Esophagus (tissue), 2 donors: ENCODE measurements at regions not wholly inside any gene's neighbourhood (a gene's known extent, or its start where the extent isn't known, plus 50 kb on each side); places are given as distances from the start of the nearest gene placed in this dataset.
"Not testable (repeated sequence)": the region's sequence is repeated elsewhere in the genome, so short reads cannot be mapped to it uniquely, and the experiment has no call there.

Experiments used
- H3K27ac ChIP-seq, 2 donors: one replicate each; pipeline ENCODE4 v1.5.1; 2013; ENCODE audit warnings: low read depth in 2 of 2, mild to moderate bottlenecking in 2 of 2, inconsistent platforms in 1 of 2, low read length in 1 of 2, moderate library complexity in 1 of 2
- H3K27me3 ChIP-seq, 2 donors: one replicate each; pipeline ENCODE4 v1.6.1; 2013; ENCODE audit warnings: low read length in 2 of 2, control low read depth in 1 of 2, mild to moderate bottlenecking in 1 of 2; ENCODE audit not compliant: insufficient read depth in 2 of 2, control insufficient read depth in 1 of 2
- H3K36me3 ChIP-seq, 2 donors: one replicate each; pipeline ENCODE4 v1.6.1; 2013; ENCODE audit warnings: low read length in 1 of 2; ENCODE audit not compliant: control insufficient read depth in 2 of 2, insufficient read depth in 2 of 2
- H3K4me1 ChIP-seq, 2 donors: one replicate each; pipeline ENCODE4 v1.6.1; 2013; ENCODE audit warnings: low read length in 1 of 2; ENCODE audit not compliant: control insufficient read depth in 2 of 2, insufficient read depth in 2 of 2
- H3K4me3 ChIP-seq, 2 donors: one replicate each; pipeline ENCODE4 v1.5.1; 2013; ENCODE audit warnings: low read length in 2 of 2, mild to moderate bottlenecking in 2 of 2, low read depth in 1 of 2, moderate library complexity in 1 of 2
- H3K9me3 ChIP-seq, 2 donors: one replicate each; pipeline ENCODE4 v1.6.1; 2013; ENCODE audit warnings: mild to moderate bottlenecking in 2 of 2, low read depth in 1 of 2, low read length in 1 of 2, moderate library complexity in 1 of 2; ENCODE audit not compliant: control insufficient read depth in 2 of 2, insufficient read depth in 1 of 2
- WGBS, 2 donors: extraction: QIAGEN DNeasy Blood & Tissue Kit; methylation state at CpG; one replicate each; pipeline ENCODE4 v1.1.7; 2013; 5-methylcytosine and 5-hydroxymethylcytosine counted together
- donor health status: healthy with polysubstance abuse.
- donor health status: Bipolar disorder and iron deficiency.

DNA sequence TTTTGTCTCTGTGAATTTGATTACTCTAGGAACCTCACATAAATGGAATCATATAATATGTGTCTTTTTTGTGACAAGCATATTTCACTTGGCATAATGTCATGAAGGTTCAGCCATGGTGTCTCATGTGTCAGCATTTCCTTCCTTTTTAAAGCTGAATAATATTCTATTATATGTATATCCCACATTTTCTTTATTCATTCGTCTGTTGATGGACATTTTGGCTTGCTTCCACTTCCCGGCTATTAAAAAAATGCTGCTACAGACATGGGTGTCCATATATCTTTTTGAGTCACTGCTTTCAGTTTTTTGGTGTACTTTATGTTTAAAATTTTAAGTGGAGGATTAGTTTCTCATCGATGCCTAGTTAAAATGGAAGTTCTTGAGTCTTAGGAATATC is 59.8 kb upstream of the C5orf63 start:
- WGBS, 2 donors: 42 to 56% methylated on average over 3 of the region's 3 CpGs

GRCh38 chr5:127136908-127137307 is 63.6 kb upstream of the C5orf63 start:
- Histone ChIP-seq H3K36me3 (no peaks in the 10 kb centered on the region), H3K4me1 (no peaks in the 10 kb centered on the region), H3K27ac (no peak overlapping the region), H3K4me3 (no peak overlapping the region), H3K9me3 (no peaks in the 10 kb centered on the region), H3K27me3 (no peaks in the 10 kb centered on the region)
- WGBS, 2 donors: 62 to 70% methylated on average over 3 of the region's 3 CpGs

More for the DNA sequence above, 59.8 kb upstream of the C5orf63 start:
- H3K4me1 ChIP-seq: no peaks in the 10 kb centered on the region
- H3K27me3 ChIP-seq: no peaks in the 10 kb centered on the region
- no peaks in the 10 kb centered on the region for H3K9me3 ChIP-seq
- H3K36me3 ChIP-seq: no peaks in the 10 kb centered on the region
- H3K4me3 ChIP-seq: no peak overlapping the region
- no peak overlapping the region for H3K27ac ChIP-seq

GRCh38 chr5:127143722-127144121 is 70.4 kb upstream of the C5orf63 start:
- H3K36me3 ChIP-seq: no peaks in the 10 kb centered on the region
- WGBS, 2 donors: 91 to 92% methylated on average over 13 of the region's 13 CpGs
- no peak overlapping the region for H3K4me3 ChIP-seq
- H3K27me3 ChIP-seq: no peaks in the 10 kb centered on the region
- H3K27ac ChIP-seq: no peak overlapping the region
- peaks cover 0 to 3% of the 10 kb centered on the region in 2 donors for H3K9me3 ChIP-seq
- no peaks in the 10 kb centered on the region for H3K4me1 ChIP-seq

DNA sequence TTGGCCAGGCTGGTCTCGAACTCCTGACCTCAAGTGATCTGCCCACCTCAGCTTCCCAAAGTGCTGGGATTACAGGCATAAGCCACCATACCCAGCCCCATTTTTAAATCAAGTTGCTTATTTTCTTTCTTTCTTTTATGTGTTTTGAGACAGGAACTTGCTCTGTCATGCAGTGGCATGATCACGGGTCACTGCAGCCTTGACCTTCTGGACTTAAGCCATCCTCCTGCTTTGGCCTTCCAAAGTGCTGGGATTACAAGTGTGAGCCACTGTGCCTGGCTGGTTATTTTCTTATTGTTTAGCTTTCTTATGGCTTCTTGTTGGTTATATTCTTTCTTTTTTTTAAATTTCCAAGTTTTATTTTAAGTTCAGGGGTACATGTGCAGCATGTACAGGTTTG is 79.7 kb upstream of the C5orf63 start:
- no peaks in the 10 kb centered on the region for H3K36me3 ChIP-seq
- no peaks in the 10 kb centered on the region for H3K4me1 ChIP-seq
- 85 to 92% methylated on average over 2 of the region's 2 CpGs for WGBS, 2 donors
- H3K9me3 ChIP-seq: peaks cover 2% of the 10 kb centered on the region in 2 donors
- H3K27ac ChIP-seq: no peak overlapping the region
- no peak overlapping the region for H3K4me3 ChIP-seq
- no peaks in the 10 kb centered on the region for H3K27me3 ChIP-seq

DNA sequence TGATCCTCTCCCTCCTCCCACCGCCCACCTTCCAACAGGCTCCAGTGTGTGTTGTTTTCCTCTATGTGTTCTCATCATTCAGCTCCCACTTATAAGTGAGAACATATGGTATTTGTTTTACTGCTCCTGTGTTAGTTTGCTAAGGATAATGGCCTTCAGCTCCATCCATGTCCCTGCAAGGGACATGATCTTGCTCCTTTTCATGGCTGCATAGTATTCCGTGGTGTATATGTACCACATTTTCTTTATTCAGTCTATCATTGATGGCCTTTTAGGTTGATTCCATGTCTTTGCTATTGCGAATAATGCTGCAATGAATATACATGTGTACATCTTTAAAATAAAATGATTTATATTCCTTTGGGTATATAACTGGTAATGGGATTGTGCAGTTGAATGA is 80.2 kb upstream of the C5orf63 start:
- H3K36me3 ChIP-seq: no peaks in the 10 kb centered on the region
- H3K27me3 ChIP-seq: no peaks in the 10 kb centered on the region
- no peak overlapping the region for H3K27ac ChIP-seq
- no peaks in the 10 kb centered on the region for H3K4me1 ChIP-seq
- peaks cover 2% of the 10 kb centered on the region in 2 donors for H3K9me3 ChIP-seq
- WGBS, 2 donors: 97% methylated on average over 3 of the region's 3 CpGs
- H3K4me3 ChIP-seq: no peak overlapping the region

DNA sequence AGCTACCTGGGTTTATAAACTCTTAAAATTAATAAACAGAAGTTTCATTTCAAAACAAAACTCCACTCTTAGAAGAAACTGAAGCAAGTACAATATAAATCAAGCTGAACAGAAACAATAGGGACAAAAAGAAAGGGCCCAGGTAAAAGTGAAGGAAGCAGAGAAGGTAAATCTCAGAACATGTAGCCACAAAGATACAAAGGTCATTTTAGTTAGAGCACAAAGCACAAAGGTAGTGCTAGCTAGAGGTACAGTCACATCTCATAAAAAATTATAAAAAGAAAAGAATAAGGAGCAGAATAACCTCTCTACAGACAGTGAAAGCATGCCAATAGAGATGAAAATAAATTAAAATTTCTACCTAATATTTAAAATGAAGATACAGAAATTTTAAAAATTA is 90.4 kb upstream of the C5orf63 start:
- Histone ChIP-seq H3K27ac (no peak overlapping the region), H3K4me3 (no peak overlapping the region), H3K9me3 (peaks cover 2% of the 10 kb centered on the region in 2 donors), H3K4me1 (no peaks in the 10 kb centered on the region), H3K27me3 (no peaks in the 10 kb centered on the region), H3K36me3 (no peaks in the 10 kb centered on the region)

DNA sequence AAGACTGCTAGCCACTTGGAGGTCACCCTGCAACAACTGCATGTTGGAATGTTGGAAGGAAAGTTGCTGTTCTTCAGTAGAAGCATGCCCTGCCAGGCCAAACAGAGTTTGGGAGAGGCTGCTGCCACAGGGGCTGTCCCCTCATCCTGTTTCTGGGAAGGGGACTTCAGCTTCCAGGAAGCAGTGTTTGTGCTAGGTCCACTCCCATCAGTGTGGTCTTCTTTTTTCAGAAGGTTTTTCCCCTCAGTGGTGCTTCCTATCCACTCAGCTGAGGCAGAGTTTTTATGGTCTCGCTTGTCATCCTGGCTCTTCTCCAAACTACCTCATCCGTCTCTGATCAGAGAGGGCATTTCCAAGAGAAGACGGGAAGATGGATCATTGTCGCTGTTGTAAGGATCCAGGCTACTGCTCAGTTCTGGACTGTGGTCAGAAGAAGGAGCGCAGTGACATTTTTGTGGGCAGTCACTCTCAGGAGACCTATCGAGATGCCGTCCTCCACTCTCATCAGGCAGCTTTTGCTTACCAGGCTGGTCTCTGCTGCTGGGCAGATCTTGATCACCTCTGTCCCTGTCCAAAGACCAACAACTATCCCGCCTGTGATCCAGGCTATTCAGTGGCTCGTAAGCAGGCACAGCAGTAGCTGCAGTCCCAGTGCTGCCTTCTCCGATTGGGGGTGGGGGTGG is 97.8 kb upstream of the C5orf63 start:
- Histone ChIP-seq H3K27ac (no peak overlapping the region), H3K27me3 (no peaks in the 10 kb centered on the region), H3K4me3 (no peak overlapping the region), H3K9me3 (peaks cover 0 to 5% of the 10 kb centered on the region in 2 donors), H3K4me1 (no peaks in the 10 kb centered on the region), H3K36me3 (no peaks in the 10 kb centered on the region)
- WGBS, 2 donors: 88 to 89% methylated on average over 10 of the region's 10 CpGs

GRCh38 chr5:127176769-127177168 is 103.5 kb upstream of the C5orf63 start:
- no peak overlapping the region for H3K4me3 ChIP-seq
- H3K36me3 ChIP-seq: no peaks in the 10 kb centered on the region
- H3K4me1 ChIP-seq: no peaks in the 10 kb centered on the region
- WGBS, 2 donors: 65 to 67% methylated on average over 2 of the region's 2 CpGs
- no peak overlapping the region for H3K27ac ChIP-seq
- H3K27me3 ChIP-seq: no peaks in the 10 kb centered on the region
- H3K9me3 ChIP-seq: peaks cover 0 to 5% of the 10 kb centered on the region in 2 donors

GRCh38 chr5:127182631-127183030 is 108.0 kb upstream of the MEGF10 start:
- H3K27me3 ChIP-seq, H3K36me3 ChIP-seq, H3K4me1 ChIP-seq, H3K4me3 ChIP-seq, H3K27ac ChIP-seq, H3K9me3 ChIP-seq: not testable (repeated sequence)
- 90 to 93% methylated on average over 8 of the region's 8 CpGs for WGBS, 2 donors

- Histone ChIP-seq H3K4me3 (no peak overlapping the region), H3K4me1 (no peaks in the 10 kb centered on the region), H3K27me3 (no peaks in the 10 kb centered on the region), H3K36me3 (no peaks in the 10 kb centered on the region), H3K9me3 (peaks cover 0 to 3% of the 10 kb centered on the region in 2 donors), H3K27ac (no peak overlapping the region)
- 84 to 88% methylated on average over 7 of the region's 7 CpGs for WGBS, 2 donors
Observed at GRCh38 chr5:127183332-127183731, 107.3 kb upstream of the MEGF10 start.
